DMS53 (cell line): ENCODE measurements at regions not wholly inside any gene's neighbourhood (a gene's known extent, or its start where the extent isn't known, plus 50 kb on each side); places are given as distances from the start of the nearest gene placed in this dataset.
"Not testable (repeated sequence)": the region's sequence is repeated elsewhere in the genome, so short reads cannot be mapped to it uniquely, and the experiment has no call there.

Source experiments
- DNase-seq: peaks from one replicate; lab custom pipeline; 2025; lab: John Stamatoyannopoulos, UW

DNA sequence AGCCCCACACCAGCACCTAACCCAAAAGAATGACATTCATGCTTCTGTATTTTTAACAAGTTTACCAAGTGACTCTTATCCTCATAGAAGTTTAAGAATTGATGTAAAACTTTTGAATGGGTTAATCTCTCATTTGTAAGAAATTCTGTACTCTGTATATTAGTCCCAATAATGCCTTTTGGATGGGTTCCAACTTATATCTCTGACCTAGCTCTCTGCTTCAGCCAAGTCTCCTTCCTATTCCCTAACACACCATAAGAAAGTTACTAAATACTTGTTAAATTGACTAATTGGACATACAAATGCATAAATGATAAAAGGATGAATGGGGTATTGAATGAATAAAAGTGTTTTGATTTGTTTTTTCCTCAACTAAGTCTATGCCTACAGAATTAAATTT, 557.3 kb downstream of the TMTC2 start:
- no peak for DNase-seq

DNA sequence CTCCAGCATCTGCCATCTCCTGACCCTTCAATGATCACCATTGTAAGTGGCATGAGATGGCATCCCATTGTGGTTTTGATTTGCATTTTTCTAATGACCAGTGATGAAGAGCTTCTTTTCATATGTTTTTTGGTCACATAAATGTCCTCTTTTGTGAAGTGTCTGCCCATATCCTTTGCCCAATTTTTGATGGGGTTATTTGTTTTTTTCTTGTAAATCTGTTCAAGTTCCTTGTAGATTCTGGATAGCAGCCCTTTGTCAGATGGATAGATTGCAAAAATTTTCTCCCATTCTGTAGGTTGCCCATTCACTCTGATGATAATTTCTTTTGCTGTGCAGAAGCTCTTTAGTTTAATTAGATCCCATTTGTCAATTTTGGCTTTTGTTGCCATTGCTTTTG, 547.3 kb downstream of the TMTC2 start:
- DNase-seq: not testable (repeated sequence)

DNA sequence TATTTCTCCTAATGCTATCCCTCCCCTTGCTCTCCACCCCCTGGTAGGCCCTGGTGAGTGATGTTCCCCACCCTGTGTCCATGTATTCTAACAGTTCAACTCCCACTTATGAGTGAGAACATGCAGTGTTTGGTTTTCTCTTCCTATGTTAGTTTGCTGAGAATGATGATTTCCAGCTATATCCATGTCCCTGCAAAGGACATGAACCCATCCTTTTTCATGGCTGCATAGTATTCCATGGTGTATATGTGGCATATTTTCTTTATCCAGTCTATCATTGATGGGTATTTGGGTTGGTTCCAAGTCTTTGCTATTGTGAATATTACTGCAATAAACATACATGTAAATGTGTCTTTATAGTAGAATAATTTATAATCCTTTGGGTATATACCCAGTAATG, 540.3 kb downstream of the TMTC2 start:
- DNase-seq: not testable (repeated sequence)

DNA sequence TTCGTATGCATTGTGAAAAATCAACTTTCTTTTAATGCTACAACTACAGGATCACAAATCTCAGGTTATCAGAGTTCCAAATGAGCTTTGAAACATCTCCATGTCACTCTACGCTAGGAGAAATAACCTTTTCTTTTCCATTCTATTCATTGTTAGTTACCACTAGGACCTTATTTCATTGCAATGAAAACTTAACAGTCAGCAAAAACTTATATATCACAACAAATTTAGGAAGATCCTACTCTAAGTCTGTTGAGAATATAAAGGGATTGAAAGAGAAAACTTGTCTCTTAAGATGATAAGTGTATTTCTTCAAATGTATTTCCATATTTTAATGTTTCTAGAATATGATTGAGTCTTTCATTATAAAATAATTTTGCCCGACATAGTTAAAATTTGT, 539.1 kb downstream of the TMTC2 start:
- no peak for DNase-seq

DNA sequence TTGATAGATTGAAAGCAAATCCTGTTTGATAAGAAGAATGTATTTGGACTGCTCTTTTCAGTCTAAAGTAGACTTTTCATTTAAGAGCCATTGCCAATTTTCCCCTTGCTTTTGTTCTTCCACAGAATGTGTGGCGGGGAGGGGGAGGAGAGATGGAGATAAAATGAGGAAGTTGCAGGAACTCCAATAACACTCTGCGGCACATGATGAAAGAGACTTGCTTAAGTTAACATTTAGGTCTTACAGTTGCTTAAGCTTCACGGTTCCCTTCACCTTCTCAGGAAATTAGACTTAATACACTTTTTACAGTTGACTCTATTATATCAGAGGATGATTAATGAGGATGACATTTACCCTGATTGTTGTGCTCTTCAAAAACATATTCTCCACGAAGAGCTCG, 537.3 kb downstream of the TMTC2 start:
- no peak for DNase-seq

DNA sequence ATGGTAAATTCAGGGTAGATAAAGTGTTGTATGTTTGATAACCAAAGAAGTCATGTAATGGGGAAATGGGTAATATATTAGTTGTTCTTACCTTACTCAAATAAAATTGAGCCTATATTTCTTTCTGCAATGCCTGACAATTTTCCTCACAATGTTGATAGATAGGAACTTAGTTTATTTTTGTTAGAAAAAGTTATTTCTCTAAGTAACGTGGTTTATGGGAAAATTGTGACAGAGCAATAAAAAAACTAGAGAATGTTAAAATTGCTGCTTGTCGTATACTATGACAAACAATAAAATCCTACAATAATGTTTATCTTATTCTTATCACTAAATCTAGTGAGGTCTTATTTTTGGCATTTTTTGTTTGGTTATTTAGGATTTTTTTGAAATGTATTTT, 534.1 kb downstream of the TMTC2 start:
- DNase-seq: no peak

DNA sequence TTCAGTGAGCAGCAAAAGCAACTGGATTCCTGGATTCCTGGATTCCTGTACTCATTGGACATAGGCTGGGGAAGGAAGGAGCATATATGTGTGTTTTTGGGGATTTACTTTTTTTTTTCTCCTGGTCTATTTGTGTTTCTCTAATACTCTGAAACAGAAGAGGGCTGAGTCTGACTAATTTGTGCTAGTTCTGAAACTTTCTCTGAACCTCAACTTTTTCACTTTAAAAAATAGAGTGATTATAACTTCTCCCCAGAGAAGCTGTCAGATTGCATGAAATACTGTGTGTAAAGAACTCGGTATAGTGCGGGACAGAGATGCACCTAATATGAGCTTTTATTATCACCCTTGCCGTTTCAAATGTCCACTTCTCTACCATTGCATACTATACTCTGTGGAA, 529.5 kb downstream of the TMTC2 start:
- no peak for DNase-seq

DNA sequence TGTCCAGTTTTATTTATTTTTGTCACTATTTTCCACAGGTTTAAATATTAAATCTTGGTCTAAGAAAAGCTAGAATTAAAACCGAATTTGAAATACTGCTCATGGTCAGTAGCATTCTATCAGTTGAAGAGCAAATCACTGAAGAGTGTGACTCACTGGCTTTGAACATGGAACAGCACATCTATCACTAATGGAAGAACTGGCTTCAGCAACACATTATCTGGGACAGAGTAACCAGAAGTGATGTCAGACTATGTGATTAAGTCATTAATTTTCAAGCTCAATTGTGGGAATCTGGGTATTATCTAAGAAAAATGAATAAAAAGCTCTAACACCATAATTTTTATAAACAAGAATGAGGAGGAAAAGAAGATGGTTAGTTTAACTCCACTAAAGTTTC, 527.5 kb downstream of the TMTC2 start:
- no peak for DNase-seq

DNA sequence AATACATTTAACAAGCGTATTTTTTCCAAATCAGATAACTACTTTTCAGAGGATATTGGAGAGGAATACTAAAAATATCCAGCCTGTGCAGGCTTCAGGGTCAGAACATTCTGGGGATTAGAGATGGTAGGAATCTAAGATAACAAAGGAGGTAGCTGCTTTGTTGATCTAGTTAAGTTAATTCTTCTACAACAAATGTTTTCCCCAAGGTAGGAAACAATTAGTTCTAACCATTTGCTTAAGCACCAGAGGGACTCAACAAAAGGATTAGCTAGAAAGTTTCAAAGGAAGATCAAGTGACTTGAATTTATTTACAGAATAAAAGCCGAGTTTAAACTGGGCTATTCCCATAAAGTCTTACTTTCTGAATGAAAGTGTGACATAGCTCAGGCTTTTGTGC, 524.2 kb downstream of the TMTC2 start:
- DNase-seq: no peak

DNA sequence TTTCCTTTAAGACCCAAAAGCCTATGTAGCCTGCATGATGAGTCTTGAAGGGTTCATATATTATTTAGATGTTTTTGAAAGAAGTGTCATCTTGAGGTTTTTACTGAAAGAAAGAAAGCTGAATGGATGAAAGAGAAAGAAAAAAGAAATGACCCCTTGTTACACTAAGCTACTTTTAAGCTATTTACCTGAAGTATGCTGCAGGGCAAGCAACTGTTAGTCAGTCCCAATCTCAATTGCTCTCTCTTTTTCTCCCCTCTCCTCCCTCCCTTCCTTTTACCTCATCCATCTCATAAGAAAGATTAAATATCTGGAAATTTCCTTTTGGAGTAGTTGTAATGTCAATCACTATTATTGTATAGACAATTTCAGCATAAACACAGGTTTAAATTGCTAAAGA, 512.4 kb downstream of the TMTC2 start:
- no peak for DNase-seq

DNA sequence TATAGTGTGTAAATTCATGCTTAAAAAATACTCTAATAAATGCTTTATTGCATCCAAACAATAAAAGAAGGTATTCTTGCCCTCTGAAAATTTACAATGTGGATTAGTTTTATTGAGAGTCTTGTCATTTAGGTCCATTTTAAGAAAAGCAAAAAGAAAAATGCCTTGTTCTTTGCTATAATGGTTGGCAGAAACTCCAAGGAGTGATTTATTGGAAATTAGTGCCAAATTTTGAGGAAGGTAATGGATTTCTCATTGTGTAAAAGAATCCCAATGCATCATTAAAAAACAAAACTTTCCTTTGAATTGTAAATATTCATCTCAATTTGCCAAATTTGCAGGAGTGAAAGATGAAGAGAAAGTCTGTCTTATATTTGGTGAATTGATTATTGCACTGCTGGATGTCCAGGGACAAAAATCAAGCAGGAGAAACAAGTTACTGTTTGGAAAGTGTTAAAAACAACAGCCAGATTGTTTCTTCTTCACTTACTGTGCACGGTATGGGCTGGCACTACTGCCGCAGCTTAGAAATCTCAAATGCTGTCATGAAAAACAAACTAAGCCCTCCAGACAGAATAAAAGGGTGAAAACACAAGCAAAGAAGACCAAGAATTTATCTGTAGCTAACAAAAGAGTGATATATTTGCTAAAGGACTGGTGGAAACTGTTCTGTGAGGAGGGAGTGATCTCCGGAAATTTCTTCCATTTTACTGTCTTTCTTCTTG, 511.7 kb downstream of the TMTC2 start:
- DNase-seq: no peak

DNA sequence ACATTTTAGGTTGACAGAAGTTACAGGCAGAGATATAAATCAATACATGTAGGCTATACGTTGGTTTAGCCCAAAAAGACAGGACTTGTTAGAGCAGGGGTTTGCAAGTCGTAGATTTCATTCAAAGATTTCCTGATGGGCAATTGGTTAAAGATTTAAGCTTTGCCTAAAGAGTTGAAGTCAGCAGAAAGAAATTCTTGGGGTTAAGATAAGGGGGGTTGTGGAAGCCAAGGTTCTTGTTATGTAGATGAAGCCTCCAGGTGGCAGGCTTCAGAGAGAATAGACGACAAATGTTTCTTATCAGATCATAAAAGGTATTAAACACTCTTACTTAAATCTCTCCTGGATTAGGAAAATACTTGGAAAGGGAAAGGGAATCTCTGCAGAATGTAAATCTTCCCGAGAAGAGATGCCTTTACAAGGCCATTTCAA, 510.8 kb downstream of the TMTC2 start:
- DNase-seq: no peak

DNA sequence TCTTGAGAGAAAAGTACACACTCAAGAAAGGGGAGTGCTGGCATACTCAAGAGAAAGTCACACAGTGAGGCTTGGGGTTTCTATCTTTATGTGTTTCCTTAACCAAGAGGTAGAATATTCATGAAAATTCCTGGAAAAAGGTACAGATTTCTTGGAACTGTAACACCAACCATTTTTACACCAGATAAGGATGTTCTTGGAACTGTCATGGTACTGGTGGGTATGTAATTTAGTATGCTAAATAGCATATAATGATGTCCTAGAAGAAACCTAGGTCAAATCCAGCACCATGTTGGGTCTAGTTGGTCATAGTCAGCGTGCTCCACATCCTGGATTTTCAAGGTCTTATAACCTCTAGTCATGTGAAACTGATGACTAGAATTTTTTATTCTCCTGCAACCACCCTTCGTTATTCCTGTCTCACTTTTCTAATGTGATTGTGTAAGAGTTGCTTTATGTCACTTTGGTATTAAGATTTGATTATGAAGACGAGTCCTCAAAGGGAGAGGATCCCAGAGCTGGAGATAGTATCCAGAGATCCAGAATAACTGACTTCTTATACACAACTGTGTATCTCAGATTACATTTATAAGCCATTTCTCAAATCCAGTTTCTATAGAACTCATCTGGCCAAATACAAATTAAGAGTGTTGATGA, 510.1 kb downstream of the TMTC2 start:
- DNase-seq: no peak

DNA sequence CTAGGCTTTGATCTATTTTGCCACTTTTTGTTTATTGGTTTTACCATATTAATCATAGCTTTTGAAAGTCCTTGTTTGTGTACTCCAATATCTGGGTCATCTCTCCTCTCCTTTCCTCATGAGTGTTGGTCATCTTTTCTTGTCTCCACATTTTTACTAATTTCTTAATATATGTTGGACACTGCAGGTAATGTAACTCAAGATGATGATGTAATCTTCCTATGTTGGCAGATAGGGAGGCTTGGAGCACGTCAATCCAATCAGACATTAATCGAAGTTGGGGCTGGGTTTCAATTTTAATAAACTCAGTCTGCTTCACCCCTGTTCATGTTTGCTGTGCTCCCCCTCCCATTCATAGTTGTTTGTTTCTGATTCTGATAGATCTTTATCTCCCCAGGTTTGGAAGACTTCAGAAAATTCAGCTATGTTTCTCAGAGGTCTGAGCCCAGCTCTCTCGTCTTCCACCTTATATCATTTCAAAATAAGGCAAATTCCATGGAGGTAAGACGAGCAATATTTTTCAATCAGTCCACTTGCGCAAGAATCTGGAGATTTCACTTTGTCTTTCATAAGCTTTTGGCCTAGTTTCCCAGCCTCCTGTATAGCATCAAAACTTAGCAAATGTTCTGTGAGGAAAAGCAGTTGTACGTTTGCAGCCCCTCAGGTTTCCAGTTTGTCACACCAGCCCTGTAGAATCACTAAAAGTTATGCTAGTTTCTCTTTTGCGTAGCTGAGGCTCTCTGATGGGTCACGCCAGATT, 504.1 kb downstream of the TMTC2 start:
- no peak for DNase-seq

DNA sequence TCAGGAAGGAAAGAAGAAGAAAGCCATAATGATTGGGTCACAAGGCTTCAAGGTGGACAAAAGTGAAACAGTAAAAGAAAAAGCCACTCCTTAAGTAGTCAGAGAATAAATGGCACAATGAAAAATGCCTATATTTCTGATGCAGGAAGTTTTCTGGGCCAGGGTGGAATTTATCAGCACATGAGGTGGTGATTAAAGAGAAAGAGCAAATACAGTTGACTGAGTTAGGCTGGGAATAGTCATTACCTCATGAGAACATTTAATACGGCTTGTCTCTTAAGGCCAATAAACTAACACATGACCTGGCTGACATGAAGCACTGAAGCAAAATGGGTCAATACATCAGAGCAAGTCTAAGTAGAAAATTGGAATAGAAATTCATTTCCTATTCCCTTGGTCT, 499.7 kb downstream of the TMTC2 start:
- DNase-seq: no peak

DNA sequence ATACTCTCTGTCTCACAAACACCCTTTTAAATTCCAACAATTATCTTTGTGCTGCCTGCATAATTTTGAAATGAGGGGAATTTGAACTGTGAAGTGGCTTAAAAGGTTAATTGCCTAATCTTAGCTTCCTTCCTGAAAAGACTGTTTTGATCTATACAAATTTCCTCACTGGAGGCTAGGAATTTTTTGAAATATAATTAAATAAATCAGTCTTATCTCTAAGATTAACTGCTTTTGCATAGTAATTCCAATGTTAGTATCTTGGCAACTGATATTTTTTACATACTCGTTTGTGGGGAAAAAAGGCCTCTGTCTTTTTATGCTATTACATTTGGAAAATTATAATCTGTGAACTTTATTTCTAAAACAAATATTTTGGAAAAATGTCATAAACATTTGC, 498.5 kb downstream of the TMTC2 start:
- DNase-seq: no peak
